Spleen (tissue), 11 donors: ENCODE measurements at regions not wholly inside any gene's neighbourhood (a gene's known extent, or its start where the extent isn't known, plus 50 kb on each side); places are given as distances from the start of the nearest gene placed in this dataset.

Experiments used
- DNase-seq: peaks from one replicate; pipeline ENCODE4 v3.0.0-alpha.2; 2020
- H3K27ac ChIP-seq, 8 donors: fragments of 200-600 bp; sonication (generic) in 7 of 8; 1 replicate in 4 of 8; 2 replicates in 4 of 8; pipeline versions ENCODE4 v1.5.0 to v1.8.0; 2016 to 2021; ENCODE audit warnings: inconsistent platforms in 4 of 8, mild to moderate bottlenecking in 4 of 8, moderate library complexity in 1 of 8
- H3K27me3 ChIP-seq, 7 donors: fragments of 200-600 bp; sonication (generic) in 6 of 7; replicated peaks in 1 of 7; 1 replicate in 4 of 7; 2 replicates in 3 of 7; pipeline versions ENCODE4 v1.5.0 to v1.8.0; 2016 to 2021; ENCODE audit warnings: inconsistent platforms in 3 of 7, mild to moderate bottlenecking in 1 of 7
- H3K36me3 ChIP-seq, 6 donors: fragments of 200-600 bp; sonication (generic) in 5 of 6; 1 replicate in 4 of 6; 2 replicates in 2 of 6; pipeline versions ENCODE4 v1.5.0 to v1.8.0; 2016 to 2021; ENCODE audit warnings: inconsistent platforms in 2 of 6
- H3K4me1 ChIP-seq, 6 donors: fragments of 200-600 bp; sonication (generic) in 5 of 6; 1 replicate in 3 of 6; 2 replicates in 3 of 6; pipeline versions ENCODE4 v1.5.0 to v1.8.0; 2016 to 2021; ENCODE audit warnings: inconsistent platforms in 3 of 6
- H3K4me3 ChIP-seq, 8 donors: fragments of 200-600 bp; sonication (generic) in 7 of 8; 1 replicate in 4 of 8; 2 replicates in 4 of 8; pipeline versions ENCODE4 v1.5.0 to v1.8.0; 2016 to 2021; ENCODE audit warnings: inconsistent platforms in 4 of 8, mild to moderate bottlenecking in 4 of 8, moderate library complexity in 2 of 8
- H3K9me3 ChIP-seq, 8 donors: fragments of 200-600 bp; sonication (generic) in 7 of 8; 1 replicate in 4 of 8; 2 replicates in 4 of 8; pipeline versions ENCODE4 v1.5.0 to v1.8.0; 2016 to 2021; ENCODE audit warnings: inconsistent platforms in 4 of 8
- POLR2A ChIP-seq, 3 donors: fragments of 450-650 bp; IDR thresholded peaks; one replicate each; pipeline ENCODE4 v1.5.1; 2017; ENCODE audit warnings: antibody characterized with exemption in 3 of 3, mild to moderate bottlenecking in 1 of 3
- POLR2AphosphoS5 ChIP-seq, 3 donors: sonication (generic); formaldehyde crosslinking; IDR thresholded peaks; one replicate each; pipeline ENCODE4 v1.5.1; 2017; ENCODE audit warnings: antibody characterized with exemption in 3 of 3
- WGBS, 5 donors: extraction: QIAGEN DNeasy Blood & Tissue Kit in 3 of 5; methylation state at CpG; one replicate each; pipeline versions ENCODE4 v1.1.5 to v1.1.7; 2013 to 2018; 5-methylcytosine and 5-hydroxymethylcytosine counted together
- intact Hi-C: fragments of 100-400 bp; cut with DNase I; formaldehyde crosslinking; loops from one replicate; pipeline ENCODE4 v1.15.0; 2023; ENCODE audit warnings: low total_unique reads
- TF ChIP-seq, protein P1 (sequence below), 11 experiments: fragments of 200-600 bp in 7 of 11; fragments of 450-650 bp in 4 of 11; sonication (generic) in 4 of 11; IDR thresholded peaks in 8 of 11; conservative IDR thresholded peaks in 3 of 11; 1 replicate in 7 of 11; 2 replicates in 4 of 11; pipeline versions ENCODE4 v1.4.0 to v1.8.0; 2016 to 2021; ENCODE audit warnings: antibody characterized with exemption in 11 of 11, inconsistent platforms in 4 of 11, mild to moderate bottlenecking in 1 of 11
- donor health status: healthy with polysubstance abuse.
- donor health status: DM: no; HTN: no; CAD: no; lungs with moderate emphysema.
- donor health status: DM: no; HTN: no; CAD: no.
- donor health status: Bipolar disorder and iron deficiency.
- donor health status: healthy.
- donor health status: DM: no; HTN: no; CAD: no.
- donor health status: DM: yes; HTN: yes; CAD: no.

DNA sequence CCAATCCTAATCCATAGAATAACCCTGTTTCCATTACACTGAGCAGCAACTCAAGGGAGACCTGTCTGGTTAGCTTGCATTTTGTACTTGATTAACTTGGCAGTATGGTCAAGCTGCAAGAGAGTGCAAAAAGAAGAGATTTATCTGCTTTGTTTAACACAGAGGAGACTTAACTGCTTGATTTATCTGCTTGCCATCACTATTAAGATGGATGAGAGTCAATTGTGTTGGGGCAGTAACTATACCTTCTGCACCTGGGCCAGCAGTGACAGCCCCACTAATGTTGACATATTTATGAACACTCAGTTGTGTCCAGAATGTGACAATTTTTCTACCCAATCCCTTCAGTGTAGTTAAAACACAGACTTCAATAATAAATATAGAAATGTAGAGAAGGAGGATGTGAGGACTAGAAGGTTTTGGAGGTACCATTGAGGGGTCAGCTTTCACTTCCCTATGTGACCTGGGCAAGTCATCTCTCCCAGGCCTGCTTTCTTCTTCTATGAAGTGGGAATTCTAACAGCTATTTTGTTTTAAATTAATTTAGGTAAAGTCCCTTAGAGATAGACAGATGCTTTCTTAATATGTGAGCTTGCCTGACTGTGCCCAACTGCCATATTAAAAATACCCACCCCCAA lies 159.1 kb upstream of the KCNK2 start:
- no peak for DNase-seq
- no peaks in the 10 kb centered on the region for H3K27me3 ChIP-seq
- H3K4me1 ChIP-seq, result no peaks in the 10 kb centered on the region
- intact Hi-C loops, result no loop called here
- no peak for TF ChIP-seq POLR2AphosphoS5 (IDR thresholded peaks at IDR 0.05)
- TF ChIP-seq, protein P1, sequence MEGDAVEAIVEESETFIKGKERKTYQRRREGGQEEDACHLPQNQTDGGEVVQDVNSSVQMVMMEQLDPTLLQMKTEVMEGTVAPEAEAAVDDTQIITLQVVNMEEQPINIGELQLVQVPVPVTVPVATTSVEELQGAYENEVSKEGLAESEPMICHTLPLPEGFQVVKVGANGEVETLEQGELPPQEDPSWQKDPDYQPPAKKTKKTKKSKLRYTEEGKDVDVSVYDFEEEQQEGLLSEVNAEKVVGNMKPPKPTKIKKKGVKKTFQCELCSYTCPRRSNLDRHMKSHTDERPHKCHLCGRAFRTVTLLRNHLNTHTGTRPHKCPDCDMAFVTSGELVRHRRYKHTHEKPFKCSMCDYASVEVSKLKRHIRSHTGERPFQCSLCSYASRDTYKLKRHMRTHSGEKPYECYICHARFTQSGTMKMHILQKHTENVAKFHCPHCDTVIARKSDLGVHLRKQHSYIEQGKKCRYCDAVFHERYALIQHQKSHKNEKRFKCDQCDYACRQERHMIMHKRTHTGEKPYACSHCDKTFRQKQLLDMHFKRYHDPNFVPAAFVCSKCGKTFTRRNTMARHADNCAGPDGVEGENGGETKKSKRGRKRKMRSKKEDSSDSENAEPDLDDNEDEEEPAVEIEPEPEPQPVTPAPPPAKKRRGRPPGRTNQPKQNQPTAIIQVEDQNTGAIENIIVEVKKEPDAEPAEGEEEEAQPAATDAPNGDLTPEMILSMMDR (IDR thresholded peaks at IDR 0.05 in 8 of 11, conservative IDR thresholded peaks at IDR 0.05 in 3 of 11), result no peak
- TF ChIP-seq POLR2A (IDR thresholded peaks at IDR 0.05), result no peak
- no peak overlapping the region for H3K27ac ChIP-seq
- H3K36me3 ChIP-seq, result no peaks in the 10 kb centered on the region
- H3K9me3 ChIP-seq, result no peaks in the 10 kb centered on the region
- H3K4me3 ChIP-seq, result no peak overlapping the region

DNA sequence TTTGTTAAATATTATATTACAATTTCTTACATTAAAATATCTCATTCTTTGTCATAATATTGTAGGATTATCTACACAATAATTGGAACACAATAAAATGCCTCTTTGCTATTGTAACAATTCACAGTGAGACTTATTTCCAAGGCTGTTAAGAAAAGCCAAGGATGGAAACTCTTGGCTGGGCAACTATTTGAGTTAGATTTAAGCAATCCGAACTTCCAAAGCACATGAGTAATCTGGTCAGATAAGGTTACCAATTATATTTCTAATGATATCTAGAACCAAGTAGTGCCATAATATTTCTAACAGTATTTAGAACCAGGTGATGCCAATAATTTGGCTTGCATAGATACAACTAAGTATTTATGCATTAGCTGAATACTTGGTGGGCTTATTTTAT lies 154.7 kb upstream of the KCNK2 start:
- Histone ChIP-seq H3K4me3 (no peak overlapping the region), H3K9me3 (no peaks in the 10 kb centered on the region), H3K36me3 (no peaks in the 10 kb centered on the region), H3K27ac (no peak overlapping the region), H3K4me1 (no peaks in the 10 kb centered on the region), H3K27me3 (no peaks in the 10 kb centered on the region)
- no peak for TF ChIP-seq POLR2A (IDR thresholded peaks at IDR 0.05)
- TF ChIP-seq, protein P1 (IDR thresholded peaks at IDR 0.05 in 8 of 11, conservative IDR thresholded peaks at IDR 0.05 in 3 of 11), result no peak
- no peak for TF ChIP-seq POLR2AphosphoS5 (IDR thresholded peaks at IDR 0.05)
- intact Hi-C loops, result no loop called here
- no peak for DNase-seq
- WGBS, 5 donors, result 81 to 92% (median 89%) methylated on average over 1 of the region's 1 CpG

DNA sequence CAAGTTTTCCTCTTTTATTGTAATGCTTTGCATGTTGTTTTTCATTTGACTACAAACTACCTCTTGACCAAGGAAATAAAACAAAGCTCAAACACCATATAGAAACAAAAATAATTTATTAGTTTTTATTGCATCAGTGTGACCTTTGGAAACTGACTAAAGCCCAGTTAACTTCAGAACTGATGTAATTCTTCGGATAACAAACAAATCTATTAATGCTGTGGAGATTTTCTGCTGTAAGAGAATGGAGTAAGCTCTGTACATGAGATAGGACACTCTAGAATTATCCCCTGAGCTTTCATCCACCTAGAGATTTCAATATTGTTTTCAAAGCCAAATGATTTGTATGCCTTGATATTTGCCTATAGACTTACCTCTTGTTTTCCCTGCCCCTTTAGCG lies 154.0 kb upstream of the KCNK2 start:
- Histone ChIP-seq H3K4me3 (no peak overlapping the region), H3K4me1 (no peaks in the 10 kb centered on the region), H3K9me3 (no peaks in the 10 kb centered on the region), H3K27me3 (no peaks in the 10 kb centered on the region), H3K27ac (no peak overlapping the region), H3K36me3 (no peaks in the 10 kb centered on the region)
- TF ChIP-seq POLR2A (IDR thresholded peaks at IDR 0.05), result no peak
- no peak for TF ChIP-seq POLR2AphosphoS5 (IDR thresholded peaks at IDR 0.05)
- 83 to 92% (median 90%) methylated on average over 2 of the region's 2 CpGs for WGBS, 5 donors
- DNase-seq, result no peak
- intact Hi-C loops, result no loop called here

DNA sequence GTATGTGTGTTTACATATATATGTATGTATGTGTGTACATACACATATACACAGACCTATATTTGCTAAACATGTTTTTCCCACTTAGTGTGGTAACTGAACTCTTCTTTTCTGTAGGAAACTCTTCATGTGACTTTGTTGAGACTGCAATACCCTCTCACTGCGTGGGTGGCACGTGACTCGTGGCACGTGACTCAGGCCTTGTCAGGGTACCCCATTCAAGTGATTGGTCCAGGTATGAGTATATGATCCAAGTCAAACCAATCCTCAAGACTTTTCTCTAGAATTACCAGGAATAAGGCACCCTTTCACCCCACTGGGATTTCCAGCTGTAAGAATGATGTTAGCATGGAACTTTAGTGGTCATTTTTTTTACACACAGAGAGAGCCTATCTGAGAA lies 149.2 kb upstream of the KCNK2 start:
- WGBS, 5 donors, result 82 to 97% (median 92%) methylated on average over 4 of the region's 4 CpGs
- H3K9me3 ChIP-seq, result no peaks in the 10 kb centered on the region
- H3K36me3 ChIP-seq, result no peaks in the 10 kb centered on the region
- no peak overlapping the region for H3K4me3 ChIP-seq
- no peaks in the 10 kb centered on the region for H3K4me1 ChIP-seq
- intact Hi-C loops, result no loop called here
- H3K27ac ChIP-seq, result no peak overlapping the region
- TF ChIP-seq, protein P1 (IDR thresholded peaks at IDR 0.05 in 8 of 11, conservative IDR thresholded peaks at IDR 0.05 in 3 of 11), result no peak
- no peak for TF ChIP-seq POLR2AphosphoS5 (IDR thresholded peaks at IDR 0.05)
- no peak for TF ChIP-seq POLR2A (IDR thresholded peaks at IDR 0.05)
- no peak for DNase-seq
- H3K27me3 ChIP-seq, result no peaks in the 10 kb centered on the region

DNA sequence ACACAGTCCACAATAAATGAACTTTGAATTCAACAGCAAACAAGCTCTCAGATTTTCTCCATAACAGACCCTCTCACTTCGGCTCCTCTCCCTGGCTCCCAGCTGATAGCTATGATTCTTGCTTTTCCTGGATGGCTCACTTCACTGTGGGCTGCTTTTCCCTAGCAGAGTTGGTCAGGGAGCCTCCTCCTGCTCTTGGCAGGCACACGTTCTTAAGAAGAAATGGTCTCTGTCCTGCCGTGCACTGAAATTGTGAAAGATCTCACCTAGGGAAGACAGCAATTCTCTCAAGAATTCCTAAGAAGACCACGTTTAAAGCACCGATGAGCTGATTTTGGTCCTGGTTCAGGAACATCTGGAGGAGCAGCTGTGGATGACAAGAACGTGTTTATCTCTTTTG lies 148.5 kb upstream of the KCNK2 start:
- no peaks in the 10 kb centered on the region for H3K4me1 ChIP-seq
- H3K36me3 ChIP-seq, result no peaks in the 10 kb centered on the region
- no peak for TF ChIP-seq POLR2A (IDR thresholded peaks at IDR 0.05)
- TF ChIP-seq, protein P1 (IDR thresholded peaks at IDR 0.05 in 8 of 11, conservative IDR thresholded peaks at IDR 0.05 in 3 of 11), result no peak
- no peak for TF ChIP-seq POLR2AphosphoS5 (IDR thresholded peaks at IDR 0.05)
- H3K27me3 ChIP-seq, result no peaks in the 10 kb centered on the region
- WGBS, 5 donors, result 73 to 88% (median 81%) methylated on average over 6 of the region's 6 CpGs
- DNase-seq, result no peak
- H3K9me3 ChIP-seq, result no peaks in the 10 kb centered on the region
- no peak overlapping the region for H3K4me3 ChIP-seq
- H3K27ac ChIP-seq, result no peak overlapping the region
- intact Hi-C loops, result no loop called here
